ENCODE measurements at regions not wholly inside any gene's neighbourhood (a gene's known extent, or its start where the extent isn't known, plus 50 kb on each side); places are given as distances from the start of the nearest gene placed in this dataset.

DNA sequence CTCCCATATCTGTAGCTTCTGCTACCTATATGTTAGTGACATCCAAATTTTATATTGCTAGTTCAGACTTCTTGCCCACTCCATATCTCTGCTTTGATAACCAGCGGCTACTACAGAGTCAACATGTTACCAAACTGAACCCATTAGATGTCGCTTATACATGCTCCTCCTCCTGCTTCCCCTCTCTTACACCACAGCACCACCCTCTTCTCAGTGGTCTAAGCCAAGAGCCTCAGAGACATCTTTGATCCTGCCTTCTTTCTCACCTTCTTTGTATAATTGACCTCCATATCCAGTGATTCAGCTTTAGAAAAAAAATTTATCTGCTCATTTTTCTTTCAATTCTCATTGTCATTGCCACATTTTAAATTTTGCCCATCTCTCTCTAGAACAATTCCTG lies 408.2 kb upstream of the TLE4 start:
- TF ChIP-seq, protein P1, sequence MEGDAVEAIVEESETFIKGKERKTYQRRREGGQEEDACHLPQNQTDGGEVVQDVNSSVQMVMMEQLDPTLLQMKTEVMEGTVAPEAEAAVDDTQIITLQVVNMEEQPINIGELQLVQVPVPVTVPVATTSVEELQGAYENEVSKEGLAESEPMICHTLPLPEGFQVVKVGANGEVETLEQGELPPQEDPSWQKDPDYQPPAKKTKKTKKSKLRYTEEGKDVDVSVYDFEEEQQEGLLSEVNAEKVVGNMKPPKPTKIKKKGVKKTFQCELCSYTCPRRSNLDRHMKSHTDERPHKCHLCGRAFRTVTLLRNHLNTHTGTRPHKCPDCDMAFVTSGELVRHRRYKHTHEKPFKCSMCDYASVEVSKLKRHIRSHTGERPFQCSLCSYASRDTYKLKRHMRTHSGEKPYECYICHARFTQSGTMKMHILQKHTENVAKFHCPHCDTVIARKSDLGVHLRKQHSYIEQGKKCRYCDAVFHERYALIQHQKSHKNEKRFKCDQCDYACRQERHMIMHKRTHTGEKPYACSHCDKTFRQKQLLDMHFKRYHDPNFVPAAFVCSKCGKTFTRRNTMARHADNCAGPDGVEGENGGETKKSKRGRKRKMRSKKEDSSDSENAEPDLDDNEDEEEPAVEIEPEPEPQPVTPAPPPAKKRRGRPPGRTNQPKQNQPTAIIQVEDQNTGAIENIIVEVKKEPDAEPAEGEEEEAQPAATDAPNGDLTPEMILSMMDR (IDR thresholded peaks at IDR 0.05) = no peak
- TF ChIP-seq JUN (IDR thresholded peaks at IDR 0.05) = no peak
- no peak for TF ChIP-seq KDM5A (IDR thresholded peaks at IDR 0.05)
- TF ChIP-seq PHF8 (IDR thresholded peaks at IDR 0.05; ENCODE audit: borderline replicate concordance, low read depth) = no peak
- TF ChIP-seq CBX8 (IDR thresholded peaks at IDR 0.05) = no peak
